HEK293 (cell line): ENCODE measurements at regions not wholly inside any gene's neighbourhood (a gene's known extent, or its start where the extent isn't known, plus 50 kb on each side); places are given as distances from the start of the nearest gene placed in this dataset.

Source experiments
- CTCF ChIA-PET: fragments of 350-600 bp; formaldehyde crosslinking; extraction: SDS; loops from one replicate; lab custom pipeline; 2021; ENCODE audit warnings: antibody characterized with exemption; lab: Yijun Ruan, JAX
- POLR2A ChIA-PET: fragments of 300-600 bp; formaldehyde crosslinking; extraction: SDS; loops from one replicate; lab custom pipeline; 2020; ENCODE audit warnings: antibody characterized with exemption, inconsistent platforms; lab: Yijun Ruan, JAX
- H3K27ac ChIP-seq: fragments of 200-500 bp; sonication (Bioruptor generic); 2 replicates; pipeline ENCODE4 v1.5.1; 2014; ENCODE audit warnings: low read depth, low read length, control low read depth, inconsistent platforms; ENCODE audit errors: extremely low read depth
- H3K36me3 ChIP-seq, 2 experiments: fragments of 200-500 bp in 1 of 2; sonication (Bioruptor generic) in 1 of 2; 1 replicate in 1 of 2; 2 replicates in 1 of 2; pipeline ENCODE4 v1.5.1; 2014 to 2017; ENCODE audit warnings: inconsistent platforms in 2 of 2, low read length in 2 of 2; ENCODE audit not compliant: control insufficient read depth in 2 of 2, insufficient read depth in 1 of 2
- H3K4me1 ChIP-seq: fragments of 200-500 bp; sonication (Bioruptor generic); 2 replicates; pipeline ENCODE4 v1.5.1; 2014; ENCODE audit warnings: mild to moderate bottlenecking, low read length, inconsistent platforms; ENCODE audit not compliant: control insufficient read depth, insufficient read depth
- H3K4me3 ChIP-seq: 2 replicates; pipeline ENCODE4 v1.5.1; 2011; ENCODE audit warnings: low read depth, mild to moderate bottlenecking, control low read depth, low read length, moderate library complexity
- H3K9me3 ChIP-seq: fragments of 200-500 bp; sonication (Bioruptor generic); 2 replicates; pipeline ENCODE4 v1.5.1; 2014; ENCODE audit warnings: low read depth, low read length, inconsistent platforms; ENCODE audit not compliant: control insufficient read depth, insufficient read depth
- OVOL3 ChIP-seq: fragments of 450-650 bp; formaldehyde crosslinking; IDR thresholded peaks from 2 replicates; pipeline ENCODE4 v1.5.1; 2016; ENCODE audit warnings: missing biosample characterization, missing genetic modification characterization
- SCRT1 ChIP-seq: fragments of 450-650 bp; formaldehyde crosslinking; IDR thresholded peaks from 2 replicates; pipeline ENCODE4 v1.5.1; 2016; ENCODE audit warnings: missing biosample characterization, missing genetic modification characterization, borderline replicate concordance
- SP3 ChIP-seq: fragments of 450-650 bp; formaldehyde crosslinking; IDR thresholded peaks from 2 replicates; pipeline ENCODE4 v1.5.1; 2016; ENCODE audit warnings: missing biosample characterization, missing genetic modification characterization
- TRIM28 ChIP-seq: IDR thresholded peaks from 2 replicates; pipeline ENCODE4 v1.6.1; 2011; ENCODE audit warnings: low read length, control low read depth, borderline replicate concordance
- YY1 ChIP-seq: fragments of 450-650 bp; formaldehyde crosslinking; IDR thresholded peaks from 2 replicates; pipeline ENCODE4 v1.5.1; 2018; ENCODE audit warnings: missing biosample characterization, missing genetic modification characterization
- ZIC2 ChIP-seq: fragments of 450-650 bp; formaldehyde crosslinking; IDR thresholded peaks from 2 replicates; pipeline ENCODE4 v1.5.1; 2016; ENCODE audit warnings: missing biosample characterization, missing genetic modification characterization
- ZNF114 ChIP-seq: fragments of 450-650 bp; formaldehyde crosslinking; IDR thresholded peaks from 2 replicates; pipeline ENCODE4 v1.5.0; 2017; ENCODE audit warnings: missing biosample characterization, missing genetic modification characterization
- ZNF146 ChIP-seq: fragments of 450-650 bp; formaldehyde crosslinking; IDR thresholded peaks from 2 replicates; pipeline ENCODE4 v1.5.1; 2016; ENCODE audit warnings: missing biosample characterization, missing genetic modification characterization
- ZNF266 ChIP-seq: fragments of 450-650 bp; formaldehyde crosslinking; IDR thresholded peaks from 2 replicates; pipeline ENCODE4 v1.5.1; 2016; ENCODE audit warnings: missing biosample characterization, missing genetic modification characterization, low read depth
- ZNF354C ChIP-seq: fragments of 450-650 bp; formaldehyde crosslinking; IDR thresholded peaks from 2 replicates; pipeline ENCODE4 v1.5.1; 2016; ENCODE audit warnings: missing biosample characterization, missing genetic modification characterization, low read depth, borderline replicate concordance
- ZNF416 ChIP-seq: fragments of 450-650 bp; formaldehyde crosslinking; IDR thresholded peaks from 2 replicates; pipeline ENCODE4 v1.5.1; 2016; ENCODE audit warnings: missing biosample characterization, missing genetic modification characterization
- ZNF426 ChIP-seq: fragments of 450-650 bp; formaldehyde crosslinking; IDR thresholded peaks from 2 replicates; pipeline ENCODE4 v1.5.1; 2017; ENCODE audit warnings: missing biosample characterization, missing genetic modification characterization, mild to moderate bottlenecking, inconsistent platforms, moderate library complexity
- ZNF510 ChIP-seq: fragments of 450-650 bp; formaldehyde crosslinking; IDR thresholded peaks from 2 replicates; pipeline ENCODE4 v1.5.1; 2018; ENCODE audit warnings: mild to moderate bottlenecking, missing genetic modification characterization, missing biosample characterization; ENCODE audit not compliant: insufficient replicate concordance
- ZNF514 ChIP-seq: fragments of 450-650 bp; formaldehyde crosslinking; IDR thresholded peaks from 2 replicates; pipeline ENCODE4 v1.5.1; 2016; ENCODE audit warnings: missing biosample characterization, missing genetic modification characterization
- ZNF518A ChIP-seq: fragments of 450-650 bp; formaldehyde crosslinking; conservative IDR thresholded peaks from 2 replicates; pipeline ENCODE4 v1.5.1; 2016; ENCODE audit warnings: low read depth, missing biosample characterization, missing genetic modification characterization
- ZNF529 ChIP-seq: fragments of 450-650 bp; formaldehyde crosslinking; IDR thresholded peaks from 2 replicates; pipeline ENCODE4 v1.5.1; 2017; ENCODE audit warnings: missing genetic modification characterization, missing biosample characterization; ENCODE audit not compliant: insufficient replicate concordance
- ZNF549 ChIP-seq: fragments of 450-650 bp; IDR thresholded peaks from 2 replicates; pipeline ENCODE4 v1.5.1; 2018; ENCODE audit warnings: missing biosample characterization, missing genetic modification characterization, mild to moderate bottlenecking, inconsistent platforms, moderate library complexity
- ZNF701 ChIP-seq: fragments of 450-650 bp; formaldehyde crosslinking; IDR thresholded peaks from 2 replicates; pipeline ENCODE4 v1.5.1; 2016; ENCODE audit warnings: missing biosample characterization, missing genetic modification characterization
- ZNF837 ChIP-seq: fragments of 450-650 bp; formaldehyde crosslinking; IDR thresholded peaks from 2 replicates; pipeline ENCODE4 v1.5.1; 2016; ENCODE audit warnings: missing biosample characterization, missing genetic modification characterization
- TF ChIP-seq, protein P1 (sequence below): fragments of 450-650 bp; formaldehyde crosslinking; IDR thresholded peaks from 2 replicates; pipeline ENCODE4 v1.5.1; 2016; ENCODE audit warnings: missing biosample characterization, missing genetic modification characterization, low read depth
- TF ChIP-seq, protein P2 (sequence below): fragments of 450-650 bp; formaldehyde crosslinking; IDR thresholded peaks from 2 replicates; pipeline ENCODE4 v1.5.1; 2016; ENCODE audit warnings: missing biosample characterization, missing genetic modification characterization

DNA sequence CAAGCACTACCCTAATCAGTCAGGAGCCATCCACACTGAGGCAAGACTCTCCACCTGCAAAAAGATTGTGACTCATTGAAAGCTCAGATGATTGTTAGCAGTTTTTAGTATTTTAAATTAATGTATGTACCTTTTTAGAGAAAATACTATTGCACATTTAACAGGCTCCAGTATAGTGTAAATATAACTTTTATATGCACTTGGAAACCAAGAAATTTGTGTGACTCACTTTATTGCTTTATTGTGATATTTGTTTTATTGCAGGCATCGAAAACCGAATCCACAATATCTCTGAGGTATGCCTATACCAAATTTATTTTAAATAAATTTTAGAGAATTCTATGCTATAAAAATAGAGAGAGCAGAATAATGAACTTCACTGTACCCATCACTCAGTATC is 122.0 kb downstream of the TEX36 start:
- H3K4me1 ChIP-seq, result peaks cover 3% of the 10 kb centered on the region; the same call in 1 of the 2 replicates
- H3K9me3 ChIP-seq, result no peaks in the 10 kb centered on the region
- ChIA-PET CTCF (no interaction called here), POLR2A (no interaction called here)
- no peaks in the 10 kb centered on the region for H3K36me3 ChIP-seq
- no peak overlapping the region for H3K4me3 ChIP-seq
- no peak overlapping the region for H3K27ac ChIP-seq
- no peak for TF ChIP-seq ZNF416 (tag by site-specific recombination)
- TF ChIP-seq, all 188 proteins: peak for 0

DNA sequence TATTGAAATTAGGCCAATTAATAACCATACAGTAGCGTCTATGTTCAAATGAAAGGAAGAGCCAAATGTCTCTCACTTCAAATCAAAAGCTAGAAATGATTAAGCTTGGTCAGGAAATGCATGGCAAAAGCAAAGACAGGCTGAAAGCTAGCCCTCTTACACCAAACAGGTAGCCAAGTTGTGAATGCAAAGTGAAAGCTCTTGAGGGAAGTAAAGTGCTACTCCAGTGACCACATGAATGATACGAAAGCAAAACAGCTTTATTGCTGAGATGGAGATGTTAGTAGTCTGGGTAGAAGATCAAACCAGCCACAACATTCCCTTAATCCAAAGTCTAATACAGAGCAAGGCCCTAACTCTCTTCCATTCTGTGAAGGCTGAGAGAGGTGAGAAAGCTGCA is 123.8 kb downstream of the TEX36 start:
- ChIA-PET CTCF (no interaction called here), POLR2A (no interaction called here)
- H3K27ac ChIP-seq, result no peak overlapping the region
- H3K4me3 ChIP-seq, result no peak overlapping the region
- H3K36me3 ChIP-seq, result no peaks in the 10 kb centered on the region
- TF ChIP-seq YY1 (tag by site-specific recombination), result no peak
- no peak for TF ChIP-seq TRIM28
- no peak for TF ChIP-seq ZNF354C
- no peak for TF ChIP-seq ZNF514 (tag by site-specific recombination)
- no peak for TF ChIP-seq ZNF510 (tag by site-specific recombination)
- TF ChIP-seq, protein P1, sequence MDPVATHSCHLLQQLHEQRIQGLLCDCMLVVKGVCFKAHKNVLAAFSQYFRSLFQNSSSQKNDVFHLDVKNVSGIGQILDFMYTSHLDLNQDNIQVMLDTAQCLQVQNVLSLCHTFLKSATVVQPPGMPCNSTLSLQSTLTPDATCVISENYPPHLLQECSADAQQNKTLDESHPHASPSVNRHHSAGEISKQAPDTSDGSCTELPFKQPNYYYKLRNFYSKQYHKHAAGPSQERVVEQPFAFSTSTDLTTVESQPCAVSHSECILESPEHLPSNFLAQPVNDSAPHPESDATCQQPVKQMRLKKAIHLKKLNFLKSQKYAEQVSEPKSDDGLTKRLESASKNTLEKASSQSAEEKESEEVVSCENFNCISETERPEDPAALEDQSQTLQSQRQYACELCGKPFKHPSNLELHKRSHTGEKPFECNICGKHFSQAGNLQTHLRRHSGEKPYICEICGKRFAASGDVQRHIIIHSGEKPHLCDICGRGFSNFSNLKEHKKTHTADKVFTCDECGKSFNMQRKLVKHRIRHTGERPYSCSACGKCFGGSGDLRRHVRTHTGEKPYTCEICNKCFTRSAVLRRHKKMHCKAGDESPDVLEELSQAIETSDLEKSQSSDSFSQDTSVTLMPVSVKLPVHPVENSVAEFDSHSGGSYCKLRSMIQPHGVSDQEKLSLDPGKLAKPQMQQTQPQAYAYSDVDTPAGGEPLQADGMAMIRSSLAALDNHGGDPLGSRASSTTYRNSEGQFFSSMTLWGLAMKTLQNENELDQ, result no peak
- no peak for TF ChIP-seq ZNF518A
- no peak for TF ChIP-seq ZNF266 (tag by site-specific recombination)
- TF ChIP-seq ZNF146 (tag by site-specific recombination), result no peak
- TF ChIP-seq, all 188 proteins: peak for 0
- Histone ChIP-seq H3K9me3 (no peaks in the 10 kb centered on the region), H3K4me1 (peaks cover 3% of the 10 kb centered on the region; the same call in 1 of the 2 replicates)

GRCh38 chr10:125557801-125558505 is 125.0 kb downstream of the TEX36 start:
- CTCF ChIA-PET, result interaction anchor here (0.5 kb wide), 1 partner anchor 66 kb away, joined by 4 read pairs; no protein-coding TSS in a partner anchor
- H3K4me1 ChIP-seq, result peaks cover 3% of the 10 kb centered on the region; the same call in 1 of the 2 replicates
- H3K27ac ChIP-seq, result no peak overlapping the region
- no peaks in the 10 kb centered on the region for H3K36me3 ChIP-seq
- H3K4me3 ChIP-seq, result no peak overlapping the region
- POLR2A ChIA-PET, result no interaction called here
- H3K9me3 ChIP-seq, result no peaks in the 10 kb centered on the region
- TF ChIP-seq ZNF114 (tag by site-specific recombination) (no peak), ZNF416 (tag by site-specific recombination) (no peak), ZNF529 (no peak), ZNF549 (tag by site-specific recombination) (no peak), OVOL3 (tag by site-specific recombination) (no peak), SP3 (tag by site-specific recombination) (no peak), SCRT1 (tag by site-specific recombination) (no peak), ZNF837 (tag by site-specific recombination) (no peak), ZNF426 (no peak), ZNF701 (tag by site-specific recombination) (no peak), ZNF514 (tag by site-specific recombination) (no peak), ZIC2 (tag by site-specific recombination) (no peak)
- TF ChIP-seq, protein P2, sequence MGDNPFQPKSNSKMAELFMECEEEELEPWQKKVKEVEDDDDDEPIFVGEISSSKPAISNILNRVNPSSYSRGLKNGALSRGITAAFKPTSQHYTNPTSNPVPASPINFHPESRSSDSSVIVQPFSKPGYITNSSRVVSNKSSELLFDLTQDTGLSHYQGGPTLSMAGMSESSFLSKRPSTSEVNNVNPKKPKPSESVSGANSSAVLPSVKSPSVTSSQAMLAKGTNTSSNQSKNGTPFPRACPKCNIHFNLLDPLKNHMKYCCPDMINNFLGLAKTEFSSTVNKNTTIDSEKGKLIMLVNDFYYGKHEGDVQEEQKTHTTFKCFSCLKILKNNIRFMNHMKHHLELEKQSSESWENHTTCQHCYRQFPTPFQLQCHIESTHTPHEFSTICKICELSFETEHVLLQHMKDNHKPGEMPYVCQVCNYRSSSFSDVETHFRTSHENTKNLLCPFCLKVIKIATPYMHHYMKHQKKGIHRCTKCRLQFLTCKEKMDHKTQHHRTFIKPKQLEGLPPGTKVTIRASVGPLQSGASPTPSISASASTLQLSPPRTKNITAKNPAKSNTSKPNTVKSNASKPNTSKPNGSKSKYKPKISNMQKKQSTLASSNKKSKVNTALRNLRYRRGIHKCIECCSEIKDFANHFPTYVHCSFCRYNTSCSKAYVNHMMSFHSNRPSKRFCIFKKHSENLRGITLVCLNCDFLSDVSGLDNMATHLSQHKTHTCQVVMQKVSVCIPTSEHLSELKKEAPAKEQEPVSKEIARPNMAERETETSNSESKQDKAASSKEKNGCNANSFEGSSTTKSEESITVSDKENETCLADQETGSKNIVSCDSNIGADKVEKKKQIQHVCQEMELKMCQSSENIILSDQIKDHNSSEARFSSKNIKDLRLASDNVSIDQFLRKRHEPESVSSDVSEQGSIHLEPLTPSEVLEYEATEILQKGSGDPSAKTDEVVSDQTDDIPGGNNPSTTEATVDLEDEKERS (tag by site-specific recombination), result no peak
